ENCODE measurements at regions not wholly inside any gene's neighbourhood (a gene's known extent, or its start where the extent isn't known, plus 50 kb on each side); places are given as distances from the start of the nearest gene placed in this dataset.

DNA sequence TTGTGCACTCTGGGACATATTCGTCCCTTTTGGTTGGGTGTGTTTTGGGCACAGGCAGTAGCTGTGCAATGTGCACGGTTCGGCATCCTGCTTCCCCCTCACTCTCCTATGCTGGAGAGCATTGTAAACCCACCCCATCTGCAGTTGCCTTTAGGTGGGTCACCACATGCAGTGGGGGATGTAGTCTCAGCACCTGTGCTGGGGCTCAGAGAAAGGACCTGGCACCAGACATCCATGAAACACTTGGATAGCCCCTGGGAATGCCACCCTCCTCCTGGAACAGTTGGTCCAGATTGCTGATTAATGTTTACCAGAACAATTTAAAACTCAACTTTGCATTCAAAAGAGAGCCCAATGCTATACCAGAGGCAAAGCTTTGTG, 123.9 kb upstream of the MEF2A start:
- TF ChIP-seq, protein P1, sequence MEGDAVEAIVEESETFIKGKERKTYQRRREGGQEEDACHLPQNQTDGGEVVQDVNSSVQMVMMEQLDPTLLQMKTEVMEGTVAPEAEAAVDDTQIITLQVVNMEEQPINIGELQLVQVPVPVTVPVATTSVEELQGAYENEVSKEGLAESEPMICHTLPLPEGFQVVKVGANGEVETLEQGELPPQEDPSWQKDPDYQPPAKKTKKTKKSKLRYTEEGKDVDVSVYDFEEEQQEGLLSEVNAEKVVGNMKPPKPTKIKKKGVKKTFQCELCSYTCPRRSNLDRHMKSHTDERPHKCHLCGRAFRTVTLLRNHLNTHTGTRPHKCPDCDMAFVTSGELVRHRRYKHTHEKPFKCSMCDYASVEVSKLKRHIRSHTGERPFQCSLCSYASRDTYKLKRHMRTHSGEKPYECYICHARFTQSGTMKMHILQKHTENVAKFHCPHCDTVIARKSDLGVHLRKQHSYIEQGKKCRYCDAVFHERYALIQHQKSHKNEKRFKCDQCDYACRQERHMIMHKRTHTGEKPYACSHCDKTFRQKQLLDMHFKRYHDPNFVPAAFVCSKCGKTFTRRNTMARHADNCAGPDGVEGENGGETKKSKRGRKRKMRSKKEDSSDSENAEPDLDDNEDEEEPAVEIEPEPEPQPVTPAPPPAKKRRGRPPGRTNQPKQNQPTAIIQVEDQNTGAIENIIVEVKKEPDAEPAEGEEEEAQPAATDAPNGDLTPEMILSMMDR (IDR thresholded peaks at IDR 0.05; ENCODE audit: low read depth, low read length): no peak
- TF ChIP-seq POLR2A (IDR thresholded peaks at IDR 0.05; ENCODE audit: extremely low read depth, insufficient read length) (no peak), MYC (IDR thresholded peaks at IDR 0.05; ENCODE audit: low read depth, low read length) (no peak)
